Caco-2 (cell line): ENCODE measurements at regions not wholly inside any gene's neighbourhood (a gene's known extent, or its start where the extent isn't known, plus 50 kb on each side); places are given as distances from the start of the nearest gene placed in this dataset.

Source experiments
- BruUV-seq: library from RNA; stranded (reverse); fragments of 400-500 nt; replicated peaks from 2 replicates; lab custom pipeline; 2021; lab: Mats Ljungman, UMichigan
- CTCF ChIA-PET: fragments of 300-600 bp; sonication (Branson Sonifier 250); formaldehyde crosslinking; loops from one replicate; lab custom pipeline; 2022; ENCODE audit warnings: antibody characterized with exemption; lab: Charles Lee
- POLR2A ChIA-PET: fragments of 300-600 bp; sonication (Branson Sonifier 250); formaldehyde crosslinking; loops from one replicate; lab custom pipeline; 2022; ENCODE audit warnings: antibody characterized with exemption; lab: Charles Lee
- DNase-seq, 2 experiments: peaks; one replicate each; pipeline versions ENCODE4 v3.0.0 to v3.0.0-alpha.2; 2020 to 2022
- H3K27me3 ChIP-seq: replicated peaks from 2 replicates; pipeline ENCODE4 v1.6.0; 2011; ENCODE audit warnings: low read length; ENCODE audit not compliant: control insufficient read depth, insufficient read depth
- H3K36me3 ChIP-seq: 2 replicates; pipeline ENCODE4 v1.5.1; 2011; ENCODE audit warnings: low read length; ENCODE audit not compliant: control insufficient read depth, insufficient read depth
- H3K4me1 ChIP-seq: fragments of 250-450 bp; sonication (Bioruptor Pico); 2 replicates; pipeline ENCODE4 v1.5.1; 2020; ENCODE audit warnings: mild to moderate bottlenecking
- H3K4me3 ChIP-seq: 2 replicates; pipeline ENCODE4 v1.5.1; 2011; ENCODE audit warnings: low read depth, mild to moderate bottlenecking, control low read depth, low read length
- H3K9me3 ChIP-seq: fragments of 250-450 bp; sonication (Bioruptor Pico); 2 replicates; pipeline ENCODE4 v1.5.1; 2020; ENCODE audit warnings: mild to moderate bottlenecking, moderate library complexity
- H3K27ac Mint-ChIP-seq: one replicate; pipeline ENCODE4 v1.8.0; 2022; ENCODE audit warnings: mixed read lengths; ENCODE audit not compliant: unreplicated experiment
- H3K27me3 Mint-ChIP-seq: one replicate; pipeline ENCODE4 v1.8.0; 2022; ENCODE audit warnings: mixed read lengths; ENCODE audit not compliant: insufficient read depth, unreplicated experiment
- H3K36me3 Mint-ChIP-seq: one replicate; pipeline ENCODE4 v1.8.0; 2022; ENCODE audit warnings: mild to moderate bottlenecking, mixed read lengths; ENCODE audit not compliant: insufficient read depth, unreplicated experiment
- H3K4me1 Mint-ChIP-seq: one replicate; pipeline ENCODE4 v1.8.0; 2022; ENCODE audit warnings: low read depth, mixed read lengths; ENCODE audit not compliant: unreplicated experiment
- H3K4me3 Mint-ChIP-seq: one replicate; pipeline ENCODE4 v1.8.0; 2022; ENCODE audit warnings: mild to moderate bottlenecking, moderate library complexity, mixed read lengths; ENCODE audit not compliant: unreplicated experiment
- H3K9me3 Mint-ChIP-seq: one replicate; pipeline ENCODE4 v1.8.0; 2022; ENCODE audit warnings: mixed read lengths; ENCODE audit not compliant: unreplicated experiment
- intact Hi-C: fragments of 100-400 bp; cut with micrococcal nuclease; formaldehyde crosslinking; loops from one replicate; pipeline ENCODE4 v1.10.0; 2022; ENCODE audit not compliant: unreplicated experiment
- TF ChIP-seq, protein P1 (sequence below), 2 experiments: fragments of 200-600 bp in 1 of 2; IDR thresholded peaks; 1 replicate in 1 of 2; 2 replicates in 1 of 2; pipeline versions ENCODE4 v1.5.1 to v1.8.0; 2011 to 2022; ENCODE audit warnings: antibody characterized with exemption in 1 of 2, control low read depth in 1 of 2, inconsistent platforms in 1 of 2, low read depth in 1 of 2, low read length in 1 of 2, mild to moderate bottlenecking in 1 of 2, moderate library complexity in 1 of 2; ENCODE audit not compliant: insufficient read depth in 1 of 2, severe bottlenecking in 1 of 2, unreplicated experiment in 1 of 2

DNA sequence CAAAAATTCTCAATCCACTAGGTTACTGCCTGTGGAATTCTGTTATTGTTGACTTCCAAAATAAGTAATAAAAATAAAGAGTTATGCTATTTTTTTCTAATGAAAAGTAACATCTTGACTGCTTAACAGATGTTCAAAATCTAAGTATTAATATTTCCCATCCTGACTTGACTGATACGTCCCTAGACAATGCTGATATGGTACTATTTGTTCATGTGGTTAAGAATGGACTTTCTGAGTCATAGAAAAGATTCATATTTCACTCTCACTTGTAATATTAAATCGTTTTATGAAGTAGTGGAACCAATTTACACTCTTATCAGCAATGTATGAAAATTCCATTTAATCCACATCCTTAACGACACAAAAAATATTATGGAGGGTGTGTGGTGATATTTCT, 104.8 kb upstream of the PLSCR5 start:
- Histone ChIP-seq H3K36me3 (no peaks in the 10 kb centered on the region), H3K4me3 (no peak overlapping the region), H3K9me3 (no peaks in the 10 kb centered on the region), H3K27me3 (no peaks in the 10 kb centered on the region), H3K4me1 (no peaks in the 10 kb centered on the region)
- H3K27me3 Mint-ChIP-seq, result no peaks in the 10 kb centered on the region
- no peaks in the 10 kb centered on the region for H3K4me1 Mint-ChIP-seq
- no peak for DNase-seq
- H3K36me3 Mint-ChIP-seq, result no peaks in the 10 kb centered on the region
- no TSS peak for BruUV-seq
- intact Hi-C loops, result no loop called here
- CTCF ChIA-PET, result no interaction called here
- TF ChIP-seq, protein P1, sequence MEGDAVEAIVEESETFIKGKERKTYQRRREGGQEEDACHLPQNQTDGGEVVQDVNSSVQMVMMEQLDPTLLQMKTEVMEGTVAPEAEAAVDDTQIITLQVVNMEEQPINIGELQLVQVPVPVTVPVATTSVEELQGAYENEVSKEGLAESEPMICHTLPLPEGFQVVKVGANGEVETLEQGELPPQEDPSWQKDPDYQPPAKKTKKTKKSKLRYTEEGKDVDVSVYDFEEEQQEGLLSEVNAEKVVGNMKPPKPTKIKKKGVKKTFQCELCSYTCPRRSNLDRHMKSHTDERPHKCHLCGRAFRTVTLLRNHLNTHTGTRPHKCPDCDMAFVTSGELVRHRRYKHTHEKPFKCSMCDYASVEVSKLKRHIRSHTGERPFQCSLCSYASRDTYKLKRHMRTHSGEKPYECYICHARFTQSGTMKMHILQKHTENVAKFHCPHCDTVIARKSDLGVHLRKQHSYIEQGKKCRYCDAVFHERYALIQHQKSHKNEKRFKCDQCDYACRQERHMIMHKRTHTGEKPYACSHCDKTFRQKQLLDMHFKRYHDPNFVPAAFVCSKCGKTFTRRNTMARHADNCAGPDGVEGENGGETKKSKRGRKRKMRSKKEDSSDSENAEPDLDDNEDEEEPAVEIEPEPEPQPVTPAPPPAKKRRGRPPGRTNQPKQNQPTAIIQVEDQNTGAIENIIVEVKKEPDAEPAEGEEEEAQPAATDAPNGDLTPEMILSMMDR (IDR thresholded peaks at IDR 0.05; ENCODE audit: insufficient read depth in 1 of 2, low read depth in 1 of 2, low read length in 1 of 2, severe bottlenecking in 1 of 2, unreplicated experiment in 1 of 2), result no peak
- H3K27ac Mint-ChIP-seq, result no peak overlapping the region
- H3K4me3 Mint-ChIP-seq, result no peak overlapping the region
- H3K9me3 Mint-ChIP-seq, result no peaks in the 10 kb centered on the region
- POLR2A ChIA-PET, result no interaction called here

DNA sequence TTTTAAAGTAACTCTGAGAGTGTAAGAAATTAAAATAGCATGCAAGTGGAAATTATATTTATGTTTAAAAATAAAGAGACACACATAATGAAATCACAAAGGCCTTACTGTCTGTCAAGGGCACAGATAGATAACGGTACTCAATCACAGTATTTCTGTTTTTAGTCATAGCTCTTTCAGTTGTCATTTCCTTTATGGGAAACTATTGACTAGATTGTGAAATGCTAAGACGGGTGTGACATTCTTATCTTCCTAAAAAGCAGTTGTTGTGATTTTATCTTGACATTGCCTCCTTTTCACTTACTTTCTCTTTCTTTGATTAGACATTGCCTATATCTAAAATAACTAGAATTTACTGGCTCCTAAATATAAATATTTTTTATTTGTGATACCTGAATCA, 100.1 kb upstream of the PLSCR5 start:
- Histone ChIP-seq H3K4me1 (no peaks in the 10 kb centered on the region), H3K9me3 (no peaks in the 10 kb centered on the region), H3K27me3 (no peaks in the 10 kb centered on the region), H3K36me3 (no peaks in the 10 kb centered on the region), H3K4me3 (no peak overlapping the region)
- H3K4me1 Mint-ChIP-seq, result no peaks in the 10 kb centered on the region
- no peaks in the 10 kb centered on the region for H3K36me3 Mint-ChIP-seq
- TF ChIP-seq, protein P1 (IDR thresholded peaks at IDR 0.05; ENCODE audit: insufficient read depth in 1 of 2, low read depth in 1 of 2, low read length in 1 of 2, severe bottlenecking in 1 of 2, unreplicated experiment in 1 of 2), result no peak
- no peak overlapping the region for H3K27ac Mint-ChIP-seq
- no peak for DNase-seq
- ChIA-PET POLR2A (no interaction called here), CTCF (no interaction called here)
- H3K27me3 Mint-ChIP-seq, result no peaks in the 10 kb centered on the region
- no TSS peak for BruUV-seq
- no peak overlapping the region for H3K4me3 Mint-ChIP-seq
- intact Hi-C loops, result no loop called here
- no peaks in the 10 kb centered on the region for H3K9me3 Mint-ChIP-seq

DNA sequence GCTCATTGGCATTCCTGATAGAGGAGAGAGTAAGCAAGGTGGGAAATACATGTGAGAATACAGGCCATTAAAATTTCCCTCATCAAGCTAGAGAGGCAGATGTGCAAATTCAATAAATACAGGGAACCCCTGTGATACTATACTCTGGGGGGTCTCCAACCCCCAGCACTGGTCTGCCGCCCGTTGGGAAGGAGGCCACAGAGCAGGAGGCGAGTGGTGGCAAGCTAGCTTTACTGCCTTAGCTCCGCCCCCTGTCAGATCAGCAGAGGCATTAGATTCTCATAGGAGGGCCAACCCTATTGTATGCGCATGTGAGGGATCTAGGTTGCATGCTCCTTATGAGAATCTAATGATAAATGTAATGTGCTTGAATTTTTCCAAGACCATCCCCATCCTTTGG, 97.1 kb upstream of the PLSCR5 start:
- Mint-ChIP-seq H3K4me1 (no peaks in the 10 kb centered on the region), H3K4me3 (no peak overlapping the region), H3K9me3 (no peaks in the 10 kb centered on the region), H3K36me3 (no peaks in the 10 kb centered on the region), H3K27ac (no peak overlapping the region), H3K27me3 (no peaks in the 10 kb centered on the region)
- Histone ChIP-seq H3K36me3 (no peaks in the 10 kb centered on the region), H3K4me3 (no peak overlapping the region), H3K9me3 (no peaks in the 10 kb centered on the region), H3K4me1 (no peaks in the 10 kb centered on the region), H3K27me3 (no peaks in the 10 kb centered on the region)
- BruUV-seq, result no TSS peak
- POLR2A ChIA-PET, result no interaction called here
- TF ChIP-seq, protein P1 (IDR thresholded peaks at IDR 0.05; ENCODE audit: insufficient read depth in 1 of 2, low read depth in 1 of 2, low read length in 1 of 2, severe bottlenecking in 1 of 2, unreplicated experiment in 1 of 2), result no peak
- DNase-seq, result no peak
- CTCF ChIA-PET, result no interaction called here
- intact Hi-C loops, result no loop called here
